ENCODE measurements at regions not wholly inside any gene's neighbourhood (a gene's known extent, or its start where the extent isn't known, plus 50 kb on each side); places are given as distances from the start of the nearest gene placed in this dataset.

GRCh38 chr11:129695571-129696308, 119.9 kb upstream of the TMEM45B start:
- peak overlapping the region in 1 of 2 donors; percentile 21 for H3K4me3 ChIP-seq (replicated peaks in 1 of 2; ENCODE audit: low read depth in 2 of 2, low read length in 2 of 2)
- peak; percentile 83 for TF ChIP-seq CTCF (IDR thresholded peaks at IDR 0.05; ENCODE audit: low read depth, low read length)
- DNase-seq (ENCODE audit: low read depth in 2 of 2) = peak; percentile 37 to 45

GRCh38 chr11:129696309-129696989, 119.2 kb upstream of the TMEM45B start:
- DNase-seq (ENCODE audit: low read depth in 2 of 2) = no peak
- TF ChIP-seq CTCF (IDR thresholded peaks at IDR 0.05; ENCODE audit: low read depth, low read length) = no peak
- no peak overlapping the region for H3K4me3 ChIP-seq (replicated peaks in 1 of 2; ENCODE audit: low read depth in 2 of 2, low read length in 2 of 2)

GRCh38 chr11:129698212-129698611, 117.4 kb upstream of the TMEM45B start:
- no peak for DNase-seq (ENCODE audit: low read depth in 2 of 2)
- no peak for TF ChIP-seq CTCF (IDR thresholded peaks at IDR 0.05; ENCODE audit: low read depth, low read length)
- no peak overlapping the region for H3K4me3 ChIP-seq (replicated peaks in 1 of 2; ENCODE audit: low read depth in 2 of 2, low read length in 2 of 2)

- H3K4me3 ChIP-seq (replicated peaks in 1 of 2; ENCODE audit: low read depth in 2 of 2, low read length in 2 of 2) = no peak overlapping the region
- no peak for DNase-seq (ENCODE audit: low read depth in 2 of 2)
- no peak for TF ChIP-seq CTCF (IDR thresholded peaks at IDR 0.05; ENCODE audit: low read depth, low read length)
Observed at GRCh38 chr11:129699711-129700304, 115.8 kb upstream of the TMEM45B start.

- H3K4me3 ChIP-seq (replicated peaks in 1 of 2; ENCODE audit: low read depth in 2 of 2, low read length in 2 of 2) = no peak overlapping the region
- no peak for DNase-seq (ENCODE audit: low read depth in 2 of 2)
- TF ChIP-seq CTCF (IDR thresholded peaks at IDR 0.05; ENCODE audit: low read depth, low read length) = no peak
Observed at GRCh38 chr11:129700701-129701100, 114.9 kb upstream of the TMEM45B start.

- TF ChIP-seq CTCF (IDR thresholded peaks at IDR 0.05; ENCODE audit: low read depth, low read length) = no peak
- no peak for DNase-seq (ENCODE audit: low read depth in 2 of 2)
- H3K4me3 ChIP-seq (replicated peaks in 1 of 2; ENCODE audit: low read depth in 2 of 2, low read length in 2 of 2) = no peak overlapping the region
Observed at GRCh38 chr11:129701706-129702105, 113.9 kb upstream of the TMEM45B start.
